IMR-90 (cell line): ENCODE measurements at regions not wholly inside any gene's neighbourhood (a gene's known extent, or its start where the extent isn't known, plus 50 kb on each side); places are given as distances from the start of the nearest gene placed in this dataset.
A peak's percentile ranks its signal among the peaks of the same experiment; 100 is the strongest.

ENCODE experiments used
- ATAC-seq: fragments of 200-7000 bp; cut with Tn5 transposase; 2 replicates; pipeline ENCODE4 v1.9.1; 2020; ENCODE audit warnings: low read depth, mild to moderate bottlenecking, moderate library complexity
- BruUV-seq: library from RNA; stranded (reverse); fragments of 400-500 nt; replicated peaks from 2 replicates; lab custom pipeline; 2021; lab: Mats Ljungman, UMichigan
- CTCF ChIA-PET: fragments of 300-600 bp; formaldehyde crosslinking; extraction: SDS; loops from one replicate; lab custom pipeline; 2021; ENCODE audit warnings: antibody characterized with exemption; lab: Yijun Ruan, JAX
- POLR2A ChIA-PET: fragments of 300-600 bp; sonication (Branson Sonifier 250); formaldehyde crosslinking; loops from one replicate; lab custom pipeline; 2022; ENCODE audit warnings: antibody characterized with exemption; ENCODE audit not compliant: unreplicated experiment; lab: Charles Lee
- DNase-seq: peaks from one replicate; pipeline ENCODE4 v3.0.0; 2013
- H2AFZ ChIP-seq: replicated peaks from 2 replicates; pipeline ENCODE3; 2013; ENCODE audit warnings: low read length, mild to moderate bottlenecking; ENCODE audit not compliant: poor library complexity
- H2AK5ac ChIP-seq: 2 replicates; pipeline ENCODE4 v1.6.1; 2013; ENCODE audit warnings: low read depth, low read length, inconsistent platforms
- H2AK9ac ChIP-seq: replicated peaks from 2 replicates; pipeline ENCODE3; 2013; ENCODE audit warnings: mild to moderate bottlenecking, low read depth, low read length, moderate library complexity; ENCODE audit not compliant: poor library complexity
- H2BK120ac ChIP-seq: 2 replicates; pipeline ENCODE4 v1.6.1; 2013; ENCODE audit warnings: low read depth, low read length, inconsistent platforms
- H2BK15ac ChIP-seq: 3 replicates; pipeline ENCODE4 v1.6.1; 2013; ENCODE audit warnings: low read depth, low read length, inconsistent platforms
- H2BK20ac ChIP-seq: 2 replicates; pipeline ENCODE4 v1.6.1; 2013; ENCODE audit warnings: low read depth, mild to moderate bottlenecking, inconsistent platforms, low read length, moderate library complexity
- H2BK5ac ChIP-seq: 2 replicates; pipeline ENCODE4 v1.6.1; 2013; ENCODE audit warnings: mild to moderate bottlenecking, low read depth, low read length, inconsistent platforms; ENCODE audit not compliant: poor library complexity, severe bottlenecking
- H3K14ac ChIP-seq: replicated peaks from 2 replicates; pipeline ENCODE4 v1.6.1; 2013; ENCODE audit warnings: low read depth, low read length, inconsistent platforms
- H3K18ac ChIP-seq: 2 replicates; pipeline ENCODE4 v1.6.1; 2013; ENCODE audit warnings: low read depth, low read length, control low read depth
- H3K23ac ChIP-seq: 2 replicates; pipeline ENCODE4 v1.6.1; 2013; ENCODE audit warnings: low read depth, low read length, inconsistent platforms
- H3K27ac ChIP-seq: 2 replicates; pipeline ENCODE4 v1.5.1; 2013; ENCODE audit warnings: mild to moderate bottlenecking, control low read depth, low read length; ENCODE audit not compliant: insufficient read depth
- H3K27me3 ChIP-seq: 2 replicates; pipeline ENCODE4 v1.6.1; 2013; ENCODE audit warnings: low read length; ENCODE audit not compliant: control insufficient read depth, insufficient read depth
- H3K36me3 ChIP-seq: 2 replicates; pipeline ENCODE4 v1.6.1; 2013; ENCODE audit warnings: low read length, mixed read lengths; ENCODE audit not compliant: control insufficient read depth, insufficient read depth
- H3K4ac ChIP-seq: 2 replicates; pipeline ENCODE4 v1.6.1; 2013; ENCODE audit warnings: low read depth, low read length, inconsistent platforms
- H3K4me1 ChIP-seq: 2 replicates; pipeline ENCODE4 v1.6.1; 2013; ENCODE audit warnings: low read length, mixed read lengths; ENCODE audit not compliant: control insufficient read depth, insufficient read depth
- H3K4me2 ChIP-seq: 2 replicates; pipeline ENCODE4 v1.6.1; 2013; ENCODE audit warnings: low read depth, mild to moderate bottlenecking, control low read depth, low read length, moderate library complexity
- H3K4me3 ChIP-seq: 2 replicates; pipeline ENCODE4 v1.5.1; 2013; ENCODE audit warnings: low read depth, mild to moderate bottlenecking, control low read depth, low read length, moderate library complexity; ENCODE audit not compliant: insufficient read depth
- H3K56ac ChIP-seq: 2 replicates; pipeline ENCODE4 v1.6.1; 2013; ENCODE audit warnings: low read length, inconsistent platforms; ENCODE audit not compliant: insufficient read depth; ENCODE audit errors: extremely low read depth
- H3K79me1 ChIP-seq, 2 experiments: 2 replicates each; pipeline ENCODE4 v1.6.1; 2013; ENCODE audit warnings: low read length in 2 of 2, inconsistent platforms in 1 of 2, low read depth in 1 of 2
- H3K9ac ChIP-seq: 2 replicates; pipeline ENCODE4 v1.6.1; 2013; ENCODE audit warnings: low read depth, low read length, control low read depth
- H3K9me1 ChIP-seq: 2 replicates; pipeline ENCODE4 v1.6.1; 2013; ENCODE audit warnings: low read length, inconsistent platforms; ENCODE audit not compliant: insufficient read depth
- H3K9me3 ChIP-seq: 2 replicates; pipeline ENCODE4 v1.6.1; 2013; ENCODE audit warnings: low read length; ENCODE audit not compliant: control insufficient read depth, insufficient read depth
- H4K20me1 ChIP-seq: 2 replicates; pipeline ENCODE4 v1.6.1; 2013; ENCODE audit warnings: low read length, inconsistent platforms; ENCODE audit not compliant: insufficient read depth
- H4K5ac ChIP-seq: 2 replicates; pipeline ENCODE4 v1.6.1; 2013; ENCODE audit warnings: mild to moderate bottlenecking, low read depth, low read length, control low read depth
- H4K8ac ChIP-seq, 2 experiments: 2 replicates each; pipeline ENCODE4 v1.6.1; 2013; ENCODE audit warnings: low read depth in 2 of 2, low read length in 2 of 2, control low read depth in 1 of 2, inconsistent platforms in 1 of 2
- H4K91ac ChIP-seq: 2 replicates; pipeline ENCODE4 v1.6.1; 2013; ENCODE audit warnings: low read depth, low read length, inconsistent platforms; ENCODE audit not compliant: insufficient read depth
- BHLHE40 ChIP-seq: fragments of 150-350 bp; IDR thresholded peaks from 2 replicates; pipeline ENCODE4 v1.6.1; 2016; ENCODE audit warnings: mild to moderate bottlenecking, low read depth, low read length
- CEBPB ChIP-seq: IDR thresholded peaks from 2 replicates; pipeline ENCODE4 v1.6.1; 2012; ENCODE audit warnings: low read depth, low read length, improper control_type of control experiment
- MXI1 ChIP-seq: IDR thresholded peaks from 2 replicates; pipeline ENCODE4 v1.6.1; 2012; ENCODE audit warnings: low read depth, mild to moderate bottlenecking, low read length, moderate library complexity, borderline replicate concordance
- POLR2A ChIP-seq: IDR thresholded peaks from 2 replicates; pipeline ENCODE4 v1.6.1; 2012; ENCODE audit warnings: mild to moderate bottlenecking, low read depth, low read length
- RFX5 ChIP-seq: IDR thresholded peaks from 2 replicates; pipeline ENCODE4 v1.8.0; 2012; ENCODE audit warnings: low read depth, mild to moderate bottlenecking, low read length, moderate library complexity
- WGBS, 2 experiments: methylation state at CpG; one replicate each; pipeline versions ENCODE4 v1.1.5 to v1.1.7; 2013; ENCODE audit warnings: missing lambda C conversion rate in 2 of 2; ENCODE audit not compliant: insufficient read length in 1 of 2; ENCODE audit errors: extremely low coverage in 2 of 2; 5-methylcytosine and 5-hydroxymethylcytosine counted together
- dilution Hi-C: fragments of 300-500 bp; cut with HindIII; formaldehyde crosslinking; loops from one replicate; pipeline ENCODE4 v1.14.3; 2018; ENCODE audit warnings: low sequenced_read_pairs; ENCODE audit not compliant: unreplicated experiment
- in situ Hi-C: fragments of 300-500 bp; cut with MboI; formaldehyde crosslinking; loops from 3 replicates; pipeline ENCODE4 v1.14.3; 2019; ENCODE audit warnings: low sequenced_read_pairs, inconsistent platforms, mixed read lengths
- intact Hi-C: fragments of 100-400 bp; cut with micrococcal nuclease; formaldehyde crosslinking; loops from 2 replicates; pipeline ENCODE4 v1.10.0; 2022
- TF ChIP-seq, protein P1 (sequence below): conservative IDR thresholded peaks from 2 replicates; pipeline ENCODE4 v1.5.1; 2012; ENCODE audit warnings: mild to moderate bottlenecking, low read depth, low read length, improper control_type of control experiment

GRCh38 chr14:37843954-37844607 is 248.7 kb downstream of the TTC6 start:
- H4K20me1 ChIP-seq: no peaks in the 10 kb centered on the region
- no peak overlapping the region for H2AFZ ChIP-seq
- H2BK20ac ChIP-seq: no peak overlapping the region
- no peak overlapping the region for H3K4ac ChIP-seq
- no peak overlapping the region for H3K18ac ChIP-seq
- no peak overlapping the region for H2BK15ac ChIP-seq
- H3K9me1 ChIP-seq: no peaks in the 10 kb centered on the region
- ATAC-seq (no peak), DNase-seq (no peak)
- no peak overlapping the region for H4K8ac ChIP-seq
- intact Hi-C loops: no loop called here
- no peak overlapping the region for H3K56ac ChIP-seq
- H2BK5ac ChIP-seq: no peak overlapping the region
- in situ Hi-C loops: no loop called here
- no peak overlapping the region for H4K91ac ChIP-seq
- ChIA-PET POLR2A (no interaction called here), CTCF (interaction anchor here (0.6 kb wide), 1 partner anchor 129 kb away, joined by 3 read pairs; no protein-coding TSS in a partner anchor)
- WGBS, 2 experiments: no CpG with 5 or more reads among the region's 8 CpGs
- no peaks in the 10 kb centered on the region for H3K79me1 ChIP-seq
- BruUV-seq: no TSS peak
- dilution Hi-C loops: no loop called here
- no peaks in the 10 kb centered on the region for H3K36me3 ChIP-seq
- no peak overlapping the region for H2AK9ac ChIP-seq
- TF ChIP-seq BHLHE40: no peak
- TF ChIP-seq, protein P1, sequence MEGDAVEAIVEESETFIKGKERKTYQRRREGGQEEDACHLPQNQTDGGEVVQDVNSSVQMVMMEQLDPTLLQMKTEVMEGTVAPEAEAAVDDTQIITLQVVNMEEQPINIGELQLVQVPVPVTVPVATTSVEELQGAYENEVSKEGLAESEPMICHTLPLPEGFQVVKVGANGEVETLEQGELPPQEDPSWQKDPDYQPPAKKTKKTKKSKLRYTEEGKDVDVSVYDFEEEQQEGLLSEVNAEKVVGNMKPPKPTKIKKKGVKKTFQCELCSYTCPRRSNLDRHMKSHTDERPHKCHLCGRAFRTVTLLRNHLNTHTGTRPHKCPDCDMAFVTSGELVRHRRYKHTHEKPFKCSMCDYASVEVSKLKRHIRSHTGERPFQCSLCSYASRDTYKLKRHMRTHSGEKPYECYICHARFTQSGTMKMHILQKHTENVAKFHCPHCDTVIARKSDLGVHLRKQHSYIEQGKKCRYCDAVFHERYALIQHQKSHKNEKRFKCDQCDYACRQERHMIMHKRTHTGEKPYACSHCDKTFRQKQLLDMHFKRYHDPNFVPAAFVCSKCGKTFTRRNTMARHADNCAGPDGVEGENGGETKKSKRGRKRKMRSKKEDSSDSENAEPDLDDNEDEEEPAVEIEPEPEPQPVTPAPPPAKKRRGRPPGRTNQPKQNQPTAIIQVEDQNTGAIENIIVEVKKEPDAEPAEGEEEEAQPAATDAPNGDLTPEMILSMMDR: no peak
- TF ChIP-seq RFX5: no peak
- peak; percentile 64 for TF ChIP-seq CEBPB
- TF ChIP-seq MXI1: no peak
- no peak for TF ChIP-seq POLR2A
- H2BK120ac ChIP-seq: no peak overlapping the region
- no peak overlapping the region for H3K14ac ChIP-seq
- no peak overlapping the region for H3K4me2 ChIP-seq
- H3K23ac ChIP-seq: no peak overlapping the region
- no peak overlapping the region for H3K9ac ChIP-seq
- H4K5ac ChIP-seq: no peak overlapping the region
- H3K9me3 ChIP-seq: no peaks in the 10 kb centered on the region
- H3K27ac ChIP-seq: no peak overlapping the region
- no peak overlapping the region for H2AK5ac ChIP-seq
- no peaks in the 10 kb centered on the region; the same call in 1 of the 2 replicates for H3K27me3 ChIP-seq
- H3K4me1 ChIP-seq: no peaks in the 10 kb centered on the region
- H3K4me3 ChIP-seq: no peak overlapping the region
